ENCODE measurements at regions not wholly inside any gene's neighbourhood (a gene's known extent, or its start where the extent isn't known, plus 50 kb on each side); places are given as distances from the start of the nearest gene placed in this dataset.

- Histone ChIP-seq H3K4me3 (replicated peaks in 1 of 3; ENCODE audit: low read depth in 2 of 3, low read length in 3 of 3) (no peak overlapping the region), H3K9me3 (replicated peaks in 1 of 2; ENCODE audit: control insufficient read depth in 1 of 2, insufficient read depth in 1 of 2, low read length in 2 of 2) (no peaks in the 10 kb centered on the region), H2AFZ (ENCODE audit: insufficient read depth, low read depth, low read length, poor library complexity, severe bottlenecking) (no peak overlapping the region), H3K27me3 (ENCODE audit: control insufficient read depth in 2 of 2, insufficient read depth in 2 of 2, low read length in 2 of 2) (no peaks in the 10 kb centered on the region), H3K27ac (ENCODE audit: low read depth in 1 of 2, low read length in 2 of 2) (no peak overlapping the region), H4K20me1 (ENCODE audit: insufficient read depth, low read length) (no peaks in the 10 kb centered on the region), H3K4me2 (replicated peaks; ENCODE audit: extremely low read depth, low read length, poor library complexity, severe bottlenecking) (no peak overlapping the region), H3K9ac (ENCODE audit: insufficient read depth, low read length, poor library complexity, severe bottlenecking) (no peak overlapping the region), H3K4me1 (ENCODE audit: control insufficient read depth in 1 of 2, insufficient read depth in 2 of 2, low read length in 2 of 2) (no peaks in the 10 kb centered on the region), H3K79me2 (ENCODE audit: insufficient read depth, low read length) (no peaks in the 10 kb centered on the region), H3K36me3 (replicated peaks in 1 of 2; ENCODE audit: control insufficient read depth in 1 of 2, insufficient read depth in 2 of 2, low read length in 2 of 2) (no peaks in the 10 kb centered on the region)
- H3K27ac Mint-ChIP-seq: no peak overlapping the region
- 84% methylated on average over 9 of the region's 9 CpGs for WGBS (ENCODE audit: insufficient coverage)
- no peak overlapping the region for H3K4me3 Mint-ChIP-seq
- H3K27me3 Mint-ChIP-seq (ENCODE audit: low read depth in 3 of 3): peaks cover 1 to 6% (median 2%) of the 10 kb centered on the region in 3 donors
- peaks cover 0 to 4% (median under 1%) of the 10 kb centered on the region in 7 donors for H3K9me3 Mint-ChIP-seq
- no peak for DNase-seq
- no peaks in the 10 kb centered on the region for H3K36me3 Mint-ChIP-seq
- H3K4me1 Mint-ChIP-seq: no peaks in the 10 kb centered on the region
- intact Hi-C loops (cut with micrococcal nuclease): no loop called here
- no peak for TF ChIP-seq CTCF (IDR thresholded peaks at IDR 0.05)
Measured at GRCh38 chr1:5585256-5585655, 407.0 kb downstream of the NPHP4 start.

GRCh38 chr1:5580926-5581325, 411.3 kb downstream of the NPHP4 start:
- H3K4me1 ChIP-seq (ENCODE audit: control insufficient read depth in 1 of 2, insufficient read depth in 2 of 2, low read length in 2 of 2): no peaks in the 10 kb centered on the region
- no peaks in the 10 kb centered on the region for H4K20me1 ChIP-seq (ENCODE audit: insufficient read depth, low read length)
- H3K27ac ChIP-seq (ENCODE audit: low read depth in 1 of 2, low read length in 2 of 2): no peak overlapping the region
- TF ChIP-seq CTCF (IDR thresholded peaks at IDR 0.05): no peak
- no peak overlapping the region for H2AFZ ChIP-seq (ENCODE audit: insufficient read depth, low read depth, low read length, poor library complexity, severe bottlenecking)
- H3K4me2 ChIP-seq (replicated peaks; ENCODE audit: extremely low read depth, low read length, poor library complexity, severe bottlenecking): no peak overlapping the region
- intact Hi-C loops (cut with micrococcal nuclease): no loop called here
- no peak overlapping the region for H3K4me3 ChIP-seq (replicated peaks in 1 of 3; ENCODE audit: low read depth in 2 of 3, low read length in 3 of 3)
- Mint-ChIP-seq H3K27ac (no peak overlapping the region), H3K4me3 (no peak overlapping the region), H3K36me3 (no peaks in the 10 kb centered on the region), H3K27me3 (ENCODE audit: low read depth in 3 of 3) (peaks cover 0 to 1% (median 1%) of the 10 kb centered on the region in 3 donors), H3K4me1 (no peaks in the 10 kb centered on the region), H3K9me3 (peaks cover 0 to 4% (median 2%) of the 10 kb centered on the region in 7 donors)
- no peaks in the 10 kb centered on the region for H3K9me3 ChIP-seq (replicated peaks in 1 of 2; ENCODE audit: control insufficient read depth in 1 of 2, insufficient read depth in 1 of 2, low read length in 2 of 2)
- H3K27me3 ChIP-seq (ENCODE audit: control insufficient read depth in 2 of 2, insufficient read depth in 2 of 2, low read length in 2 of 2): no peaks in the 10 kb centered on the region
- no peak for DNase-seq
- no peak overlapping the region for H3K9ac ChIP-seq (ENCODE audit: insufficient read depth, low read length, poor library complexity, severe bottlenecking)
- H3K79me2 ChIP-seq (ENCODE audit: insufficient read depth, low read length): no peaks in the 10 kb centered on the region
- no CpG with 5 or more reads among the region's 5 CpGs for WGBS (ENCODE audit: insufficient coverage)
- no peaks in the 10 kb centered on the region for H3K36me3 ChIP-seq (replicated peaks in 1 of 2; ENCODE audit: control insufficient read depth in 1 of 2, insufficient read depth in 2 of 2, low read length in 2 of 2)
